Trophoblast cell (in vitro differentiated cells and primary cell): ENCODE measurements at regions not wholly inside any gene's neighbourhood (a gene's known extent, or its start where the extent isn't known, plus 50 kb on each side); places are given as distances from the start of the nearest gene placed in this dataset.

Experiments
- DNase-seq, 2 donors: peaks; one replicate each; pipeline ENCODE4 v3.0.0-alpha.2; 2016
- H2AFZ ChIP-seq: 2 replicates; pipeline ENCODE4 v1.6.1; 2013; ENCODE audit warnings: low read length, moderate library complexity, mild to moderate bottlenecking; ENCODE audit not compliant: insufficient read depth, poor library complexity
- H2AK5ac ChIP-seq: 2 replicates; pipeline ENCODE4 v1.6.1; 2013; ENCODE audit warnings: mild to moderate bottlenecking, low read length
- H2BK120ac ChIP-seq: 2 replicates; pipeline ENCODE4 v1.6.1; 2013; ENCODE audit warnings: low read length, mild to moderate bottlenecking, moderate library complexity; ENCODE audit not compliant: insufficient read depth, poor library complexity
- H2BK12ac ChIP-seq: 2 replicates; pipeline ENCODE4 v1.6.1; 2013; ENCODE audit warnings: mild to moderate bottlenecking, low read length, moderate library complexity
- H2BK5ac ChIP-seq: 2 replicates; pipeline ENCODE4 v1.6.1; 2013; ENCODE audit warnings: low read length, low read depth, moderate library complexity, mild to moderate bottlenecking; ENCODE audit not compliant: poor library complexity
- H3K14ac ChIP-seq: 2 replicates; pipeline ENCODE4 v1.6.1; 2013; ENCODE audit warnings: mild to moderate bottlenecking, low read length
- H3K18ac ChIP-seq: 2 replicates; pipeline ENCODE4 v1.6.1; 2013; ENCODE audit warnings: mild to moderate bottlenecking, low read length
- H3K23ac ChIP-seq: 2 replicates; pipeline ENCODE4 v1.6.1; 2013; ENCODE audit warnings: low read length
- H3K27ac ChIP-seq: 2 replicates; pipeline ENCODE4 v1.5.1; 2013; ENCODE audit warnings: low read depth, mild to moderate bottlenecking, inconsistent platforms, low read length, moderate library complexity
- H3K27me3 ChIP-seq: 2 replicates; pipeline ENCODE4 v1.6.1; 2013; ENCODE audit warnings: inconsistent platforms, mild to moderate bottlenecking, low read length, moderate library complexity; ENCODE audit not compliant: insufficient read depth
- H3K36me3 ChIP-seq, 2 experiments: 1 replicate in 1 of 2; 2 replicates in 1 of 2; pipeline ENCODE4 v1.6.1; 2013; ENCODE audit warnings: low read length in 2 of 2, mild to moderate bottlenecking in 2 of 2, moderate library complexity in 1 of 2; ENCODE audit not compliant: insufficient read depth in 2 of 2, control insufficient read depth in 1 of 2
- H3K4ac ChIP-seq: 2 replicates; pipeline ENCODE4 v1.6.1; 2013; ENCODE audit warnings: low read depth, mild to moderate bottlenecking, low read length, moderate library complexity
- H3K4me1 ChIP-seq, 2 experiments: 1 replicate in 1 of 2; 2 replicates in 1 of 2; pipeline ENCODE4 v1.6.1; 2013; ENCODE audit warnings: low read length in 2 of 2, mild to moderate bottlenecking in 2 of 2, moderate library complexity in 1 of 2; ENCODE audit not compliant: insufficient read depth in 2 of 2, control insufficient read depth in 1 of 2
- H3K4me2 ChIP-seq: 2 replicates; pipeline ENCODE4 v1.6.1; 2013; ENCODE audit warnings: inconsistent platforms, mild to moderate bottlenecking, low read length, moderate library complexity
- H3K4me3 ChIP-seq: 2 replicates; pipeline ENCODE4 v1.5.1; 2013; ENCODE audit warnings: mild to moderate bottlenecking, low read depth, low read length, inconsistent platforms
- H3K79me1 ChIP-seq: one replicate; pipeline ENCODE4 v1.6.1; 2013; ENCODE audit warnings: low read length
- H3K79me2 ChIP-seq: 2 replicates; pipeline ENCODE4 v1.6.1; 2013; ENCODE audit warnings: low read length, mild to moderate bottlenecking; ENCODE audit not compliant: control insufficient read depth, insufficient read depth, poor library complexity
- H3K9ac ChIP-seq: 2 replicates; pipeline ENCODE4 v1.6.1; 2013; ENCODE audit warnings: mild to moderate bottlenecking, low read length
- H3K9me3 ChIP-seq: 2 replicates; pipeline ENCODE4 v1.6.1; 2013; ENCODE audit warnings: low read depth, mild to moderate bottlenecking, control low read depth, inconsistent platforms, low read length; ENCODE audit not compliant: insufficient read depth
- H4K12ac ChIP-seq: 2 replicates; pipeline ENCODE4 v1.6.1; 2013; ENCODE audit warnings: low read depth, mild to moderate bottlenecking, low read length, moderate library complexity
- H4K8ac ChIP-seq: 2 replicates; pipeline ENCODE4 v1.6.1; 2013; ENCODE audit warnings: low read depth, mild to moderate bottlenecking, low read length, moderate library complexity
- H4K91ac ChIP-seq: one replicate; pipeline ENCODE4 v1.6.1; 2013; ENCODE audit warnings: low read depth, mild to moderate bottlenecking, low read length, moderate library complexity
- WGBS: extraction: QIAGEN DNeasy Blood & Tissue Kit; methylation state at CpG from one replicate; pipeline ENCODE4 v1.1.7; 2013; ENCODE audit warnings: missing lambda C conversion rate; ENCODE audit not compliant: insufficient read length, insufficient coverage; ENCODE audit errors: extremely low coverage; 5-methylcytosine and 5-hydroxymethylcytosine counted together

DNA sequence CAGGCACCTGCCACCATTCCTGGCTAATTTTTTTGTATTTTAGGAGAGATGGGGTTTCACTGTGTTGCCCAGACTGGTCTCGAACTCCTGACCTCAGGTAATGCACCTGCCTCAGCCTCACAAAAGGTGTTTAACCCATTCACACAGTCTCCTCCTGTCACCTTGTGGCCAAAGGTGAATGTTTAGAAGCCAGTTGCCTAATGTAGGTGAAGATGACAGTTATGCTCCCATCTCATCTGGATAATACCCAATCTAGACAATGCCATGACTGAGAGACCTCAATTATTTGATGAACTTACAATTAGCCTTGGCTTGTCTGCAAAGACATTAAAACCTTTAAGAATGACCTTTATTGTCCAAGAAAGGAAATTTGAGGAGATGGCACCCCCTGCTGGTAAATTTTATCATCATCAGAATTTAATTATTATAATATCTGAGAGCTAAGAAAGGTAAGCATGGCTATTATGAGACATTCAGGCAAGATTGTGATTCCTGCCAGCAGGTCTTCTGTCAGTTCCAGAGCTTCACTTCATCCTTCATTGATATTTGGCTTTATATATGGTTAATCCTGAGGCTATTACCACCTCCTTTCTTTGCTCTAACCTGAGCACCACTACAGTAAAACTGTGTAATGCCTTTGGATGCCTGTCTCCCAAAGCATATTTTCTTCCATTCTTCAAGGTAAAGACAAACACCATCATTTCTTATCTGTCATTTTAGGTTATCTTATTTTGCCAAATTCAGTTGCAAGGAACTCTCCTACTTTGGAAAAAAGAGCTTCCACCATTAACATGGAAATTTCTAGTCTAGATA lies 117.6 kb downstream of the FAM124B start:
- Histone ChIP-seq H3K9me3 (no peaks in the 10 kb centered on the region), H3K79me1 (peaks cover 2% of the 10 kb centered on the region), H2BK5ac (no peak overlapping the region), H3K23ac (no peak overlapping the region), H3K27me3 (no peaks in the 10 kb centered on the region), H2BK120ac (no peak overlapping the region), H3K4me3 (no peak overlapping the region), H2AFZ (no peak overlapping the region), H3K14ac (no peak overlapping the region), H4K8ac (no peak overlapping the region), H3K4ac (no peak overlapping the region), H3K18ac (no peak overlapping the region), H2AK5ac (no peak overlapping the region), H3K9ac (no peak overlapping the region), H3K79me2 (no peaks in the 10 kb centered on the region), H2BK12ac (no peak overlapping the region), H3K4me2 (no peak overlapping the region), H3K27ac (no peak overlapping the region), H3K36me3 (no peaks in the 10 kb centered on the region), H4K91ac (no peak overlapping the region), H3K4me1 (no peaks in the 10 kb centered on the region), H4K12ac (no peak overlapping the region)
- DNase-seq: peak; percentile 22 to 88
- no CpG with 5 or more reads among the region's 1 CpG for WGBS

- H3K27ac ChIP-seq: no peak overlapping the region
- H3K79me1 ChIP-seq: peaks cover 2% of the 10 kb centered on the region
- H3K9ac ChIP-seq: no peak overlapping the region
- H3K27me3 ChIP-seq: no peaks in the 10 kb centered on the region
- H3K4me2 ChIP-seq: no peak overlapping the region
- peak overlapping the region; percentile 27 for H2BK12ac ChIP-seq
- H3K14ac ChIP-seq: no peak overlapping the region
- no peaks in the 10 kb centered on the region for H3K36me3 ChIP-seq
- no peak overlapping the region for H3K23ac ChIP-seq
- H2BK5ac ChIP-seq: no peak overlapping the region
- no peak overlapping the region for H3K18ac ChIP-seq
- no peaks in the 10 kb centered on the region for H3K4me1 ChIP-seq
- H2AFZ ChIP-seq: no peak overlapping the region
- H3K4ac ChIP-seq: no peak overlapping the region
- H4K91ac ChIP-seq: no peak overlapping the region
- no peaks in the 10 kb centered on the region for H3K79me2 ChIP-seq
- no peak for DNase-seq
- no peak overlapping the region for H2BK120ac ChIP-seq
- H3K9me3 ChIP-seq: no peaks in the 10 kb centered on the region
- H3K4me3 ChIP-seq: no peak overlapping the region
- H4K8ac ChIP-seq: no peak overlapping the region
- no peak overlapping the region for H4K12ac ChIP-seq
- no CpG with 5 or more reads among the region's 8 CpGs for WGBS
- H2AK5ac ChIP-seq: no peak overlapping the region
Measured at GRCh38 chr2:224283466-224283965, 118.4 kb downstream of the FAM124B start.

DNA sequence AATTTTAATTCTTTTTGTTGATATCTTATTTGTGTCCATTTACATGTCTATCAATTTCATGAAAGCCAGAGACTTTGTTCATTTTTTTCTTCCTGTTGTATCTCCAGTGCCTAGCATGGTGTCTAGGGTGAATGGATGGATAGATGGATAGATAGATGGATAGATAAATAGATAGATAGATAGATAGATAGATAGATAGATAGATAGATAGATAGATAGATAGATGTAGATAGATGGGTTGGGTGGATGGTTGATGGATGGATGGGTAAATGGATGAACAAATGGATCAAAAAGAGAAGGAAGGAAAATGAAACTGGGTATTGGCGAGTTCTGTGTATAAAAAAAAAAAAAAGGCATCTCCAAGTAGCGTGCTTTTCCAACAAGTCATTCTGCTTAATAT lies 120.5 kb downstream of the FAM124B start:
- no peaks in the 10 kb centered on the region for H3K36me3 ChIP-seq
- no peak overlapping the region for H3K9ac ChIP-seq
- no peak overlapping the region for H3K18ac ChIP-seq
- no peaks in the 10 kb centered on the region for H3K79me2 ChIP-seq
- H2BK12ac ChIP-seq: no peak overlapping the region
- H3K4me2 ChIP-seq: no peak overlapping the region
- no peaks in the 10 kb centered on the region for H3K9me3 ChIP-seq
- no peak overlapping the region for H3K4ac ChIP-seq
- DNase-seq: no peak
- no peak overlapping the region for H4K12ac ChIP-seq
- no peaks in the 10 kb centered on the region for H3K4me1 ChIP-seq
- no CpG with 5 or more reads among the region's 2 CpGs for WGBS
- H4K91ac ChIP-seq: no peak overlapping the region
- no peak overlapping the region for H2AFZ ChIP-seq
- no peak overlapping the region for H2BK120ac ChIP-seq
- no peak overlapping the region for H4K8ac ChIP-seq
- no peak overlapping the region for H3K27ac ChIP-seq
- no peak overlapping the region for H2BK5ac ChIP-seq
- no peak overlapping the region for H3K14ac ChIP-seq
- no peak overlapping the region for H3K4me3 ChIP-seq
- no peak overlapping the region for H3K23ac ChIP-seq
- H2AK5ac ChIP-seq: no peak overlapping the region
- H3K27me3 ChIP-seq: no peaks in the 10 kb centered on the region
- peaks cover 2% of the 10 kb centered on the region for H3K79me1 ChIP-seq

DNA sequence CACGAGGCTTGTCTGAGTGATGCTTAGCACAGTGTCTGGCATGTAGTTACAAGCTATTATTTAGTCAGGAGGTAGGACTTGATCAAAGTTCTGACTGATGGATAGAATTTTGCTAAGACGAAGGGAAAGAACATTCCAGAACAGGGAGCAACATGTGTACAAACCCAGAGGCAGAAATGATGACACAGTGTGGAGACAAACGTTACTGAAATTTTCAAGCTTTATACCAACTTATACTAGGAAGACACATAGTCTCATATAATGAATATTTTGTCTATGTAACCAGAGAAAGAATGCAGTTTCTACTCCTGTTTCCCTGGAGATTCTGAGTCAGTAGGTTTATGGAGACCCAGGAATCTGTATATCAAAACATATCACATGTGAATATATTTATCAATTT lies 123.4 kb downstream of the FAM124B start:
- H3K27ac ChIP-seq: no peak overlapping the region
- no peak overlapping the region for H3K14ac ChIP-seq
- no peak for DNase-seq
- H4K12ac ChIP-seq: no peak overlapping the region
- H3K9ac ChIP-seq: no peak overlapping the region
- no peak overlapping the region for H2BK5ac ChIP-seq
- no peak overlapping the region for H3K4ac ChIP-seq
- no peak overlapping the region for H4K8ac ChIP-seq
- no peak overlapping the region for H2BK120ac ChIP-seq
- no peaks in the 10 kb centered on the region for H3K79me2 ChIP-seq
- H3K4me3 ChIP-seq: no peak overlapping the region
- no peak overlapping the region for H3K4me2 ChIP-seq
- no peaks in the 10 kb centered on the region for H3K36me3 ChIP-seq
- no peaks in the 10 kb centered on the region for H3K27me3 ChIP-seq
- no CpG with 5 or more reads among the region's 3 CpGs for WGBS
- no peaks in the 10 kb centered on the region for H3K9me3 ChIP-seq
- H2BK12ac ChIP-seq: no peak overlapping the region
- H4K91ac ChIP-seq: no peak overlapping the region
- H3K18ac ChIP-seq: no peak overlapping the region
- no peak overlapping the region for H3K23ac ChIP-seq
- no peak overlapping the region for H2AFZ ChIP-seq
- H3K79me1 ChIP-seq: no peaks in the 10 kb centered on the region
- no peak overlapping the region for H2AK5ac ChIP-seq
- no peaks in the 10 kb centered on the region for H3K4me1 ChIP-seq
